Left ventricle myocardium superior (tissue), 1 donor: ENCODE measurements at regions not wholly inside any gene's neighbourhood (a gene's known extent, or its start where the extent isn't known, plus 50 kb on each side); places are given as distances from the start of the nearest gene placed in this dataset.

Source experiments
- ATAC-seq: fragments of 200-7000 bp; cut with Tn5 transposase; one replicate; pipeline ENCODE4 v1.9.1; 2020; ENCODE audit warnings: mild to moderate bottlenecking, moderate library complexity
- DNase-seq: peaks from one replicate; pipeline ENCODE4 v3.0.0-alpha.2; 2020
- intact Hi-C: fragments of 100-400 bp; cut with micrococcal nuclease; formaldehyde crosslinking; loops from one replicate; pipeline ENCODE4 v1.11.0; 2022
- donor health status: DM: no; HTN: yes; CAD: no; lungs with severe emphysema.

GRCh38 chr4:125159001-125159400, 155.8 kb upstream of the FAT4 start:
- ATAC-seq (no peak), DNase-seq (no peak)
- intact Hi-C loops, result no loop called here

- DNase-seq, result no peak
- no peak for ATAC-seq
- intact Hi-C loops, result no loop called here
These were observed 159.5 kb upstream of the FAT4 start for GRCh38 chr4:125155251-125155650.

- DNase-seq, result no peak
- intact Hi-C loops, result no loop called here
- no peak for ATAC-seq
These were observed 173.7 kb upstream of the FAT4 start for GRCh38 chr4:125140966-125141495.

GRCh38 chr4:125135652-125136051, 179.1 kb upstream of the FAT4 start:
- ATAC-seq (no peak), DNase-seq (no peak)
- intact Hi-C loops, result no loop called here

- DNase-seq (no peak), ATAC-seq (no peak)
- intact Hi-C loops, result no loop called here
These were observed 182.0 kb upstream of the FAT4 start for GRCh38 chr4:125132729-125133128.

- intact Hi-C loops, result no loop called here
- DNase-seq (no peak), ATAC-seq (no peak)
These were observed 182.7 kb upstream of the FAT4 start for GRCh38 chr4:125131891-125132680.

- no peak for ATAC-seq
- intact Hi-C loops, result no loop called here
- no peak for DNase-seq
These were observed 189.5 kb upstream of the FAT4 start for GRCh38 chr4:125125276-125125675.

GRCh38 chr4:125123570-125124109, 191.1 kb upstream of the FAT4 start:
- ATAC-seq (no peak), DNase-seq (no peak)

GRCh38 chr4:125121581-125121980, 193.2 kb upstream of the FAT4 start:
- no peak for DNase-seq
- no peak for ATAC-seq
- intact Hi-C loops, result no loop called here

More at GRCh38 chr4:125123570-125124109, 191.1 kb upstream of the FAT4 start:
- intact Hi-C loops, result no loop called here

- ATAC-seq, result no peak
- intact Hi-C loops, result no loop called here
These were observed 198.3 kb upstream of the FAT4 start for GRCh38 chr4:125116431-125116830.

GRCh38 chr4:125115941-125116340, 198.8 kb upstream of the FAT4 start:
- ATAC-seq (no peak), DNase-seq (no peak)

More at GRCh38 chr4:125116431-125116830, 198.3 kb upstream of the FAT4 start:
- no peak for DNase-seq

GRCh38 chr4:125115476-125115875, 199.3 kb upstream of the FAT4 start:
- DNase-seq (no peak), ATAC-seq (no peak)
- intact Hi-C loops, result no loop called here

More at GRCh38 chr4:125115941-125116340, 198.8 kb upstream of the FAT4 start:
- intact Hi-C loops, result no loop called here

GRCh38 chr4:125112536-125112935, 202.2 kb upstream of the FAT4 start:
- no peak for ATAC-seq
- intact Hi-C loops, result no loop called here
- no peak for DNase-seq

GRCh38 chr4:125111323-125111722, 203.4 kb upstream of the FAT4 start:
- DNase-seq (no peak), ATAC-seq (no peak)
- intact Hi-C loops, result no loop called here

GRCh38 chr4:125105561-125105960, 209.2 kb upstream of the FAT4 start:
- ATAC-seq, result no peak
- intact Hi-C loops, result no loop called here
- no peak for DNase-seq

- intact Hi-C loops, result no loop called here
- DNase-seq (no peak), ATAC-seq (no peak)
These were observed 210.1 kb upstream of the FAT4 start for GRCh38 chr4:125104616-125105015.

- intact Hi-C loops, result no loop called here
- DNase-seq (no peak), ATAC-seq (no peak)
These were observed 213.0 kb upstream of the FAT4 start for GRCh38 chr4:125101719-125102118.

GRCh38 chr4:125097729-125098128, 217.0 kb upstream of the FAT4 start:
- DNase-seq, result no peak
- no peak for ATAC-seq
- intact Hi-C loops, result no loop called here

- intact Hi-C loops, result no loop called here
- DNase-seq (no peak), ATAC-seq (no peak)
These were observed 218.1 kb upstream of the FAT4 start for GRCh38 chr4:125096662-125097061.

GRCh38 chr4:125091541-125091940, 223.2 kb upstream of the FAT4 start:
- DNase-seq (no peak), ATAC-seq (no peak)
- intact Hi-C loops, result no loop called here

- no peak for DNase-seq
- no peak for ATAC-seq
- intact Hi-C loops, result no loop called here
These were observed 223.7 kb upstream of the FAT4 start for GRCh38 chr4:125091101-125091500.
